DOHH2 (cell line): ENCODE measurements at regions not wholly inside any gene's neighbourhood (a gene's known extent, or its start where the extent isn't known, plus 50 kb on each side); places are given as distances from the start of the nearest gene placed in this dataset.

Source experiments
- CTCF ChIP-seq: fragments of 200-600 bp; sonication (generic); IDR thresholded peaks from one replicate; pipeline ENCODE4 v1.5.1; 2014; ENCODE audit warnings: antibody characterized with exemption, mild to moderate bottlenecking, low read depth, low read length; ENCODE audit not compliant: poor library complexity, severe bottlenecking
- EZH2phosphoT487 ChIP-seq: fragments of 200-600 bp; sonication (generic); IDR thresholded peaks from 2 replicates; pipeline ENCODE4 v1.6.1; 2017; ENCODE audit warnings: borderline replicate concordance, mild to moderate bottlenecking, antibody characterized with exemption, low read length, moderate library complexity, mixed read lengths

DNA sequence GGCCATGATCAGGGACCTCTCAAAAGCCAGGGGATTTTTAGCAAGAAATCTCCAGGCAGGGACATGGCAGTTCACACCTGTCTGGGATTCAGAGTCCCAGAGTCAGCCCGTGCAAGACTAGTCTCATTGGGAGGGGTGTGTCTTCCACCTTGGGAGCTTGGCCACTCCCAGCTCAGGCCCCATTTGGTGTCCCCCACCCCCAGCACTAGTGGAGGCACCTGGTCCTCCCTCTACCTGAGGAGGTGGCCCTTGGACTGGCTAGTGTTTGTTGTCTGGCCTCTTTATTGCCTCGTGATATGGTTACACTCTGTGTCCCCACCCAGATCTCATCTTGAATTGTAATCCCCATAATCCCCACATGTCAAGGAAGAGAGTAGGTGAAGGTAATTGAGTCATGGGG is 140.8 kb upstream of the PHACTR3 start:
- no peak for TF ChIP-seq CTCF
- TF ChIP-seq EZH2phosphoT487 = no peak
